DMS 273 treated with DMSO at 0.1 percent for 48 hours (cell line): ENCODE measurements at regions not wholly inside any gene's neighbourhood (a gene's known extent, or its start where the extent isn't known, plus 50 kb on each side); places are given as distances from the start of the nearest gene placed in this dataset.
"Not testable (repeated sequence)": the region's sequence is repeated elsewhere in the genome, so short reads cannot be mapped to it uniquely, and the experiment has no call there.

Experiments
- DNase-seq: peaks from one replicate; lab custom pipeline; 2025; lab: John Stamatoyannopoulos, UW

GRCh38 chr18:27378431-27379095 is 193.5 kb upstream of the CHST9 start:
- no peak for DNase-seq

DNA sequence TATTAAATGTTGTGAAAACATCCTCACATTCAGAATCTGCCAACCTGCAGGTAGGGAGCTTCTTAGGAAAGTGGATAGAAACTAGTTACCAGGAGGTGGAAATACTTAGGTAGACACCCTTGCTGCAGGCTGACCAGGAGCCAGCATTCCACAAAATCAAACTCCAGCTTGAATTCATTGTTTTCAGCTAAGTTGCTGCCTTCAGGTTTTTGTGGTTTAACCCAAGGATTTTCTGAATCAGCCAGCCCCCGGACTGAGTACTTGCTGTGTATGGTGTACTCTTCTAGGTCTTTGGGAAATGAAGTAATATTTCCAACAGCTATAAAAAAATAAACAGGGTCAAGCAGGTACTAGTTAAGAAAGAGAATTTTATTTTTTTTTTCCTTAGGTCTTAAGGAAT is 192.1 kb upstream of the CHST9 start:
- no peak for DNase-seq

DNA sequence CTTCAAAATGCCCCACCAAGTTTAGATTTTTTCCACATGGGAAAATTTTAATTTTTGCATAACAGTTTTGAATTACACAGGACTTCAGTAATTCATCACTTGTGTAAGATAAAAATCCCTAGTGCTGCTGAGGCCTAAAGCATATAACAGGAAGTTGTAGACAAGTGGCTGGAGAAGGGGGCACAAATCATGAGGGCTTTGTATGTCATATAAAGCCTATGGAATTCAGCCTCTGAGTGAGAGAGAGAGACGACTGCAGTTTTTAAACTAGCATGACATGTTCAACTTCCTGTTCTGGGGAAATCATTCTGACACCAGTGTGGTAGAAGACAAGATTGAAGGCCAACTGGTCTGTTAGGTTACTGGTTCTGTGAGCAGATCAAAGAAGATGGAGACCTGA is 187.3 kb upstream of the CHST9 start:
- DNase-seq, result no peak

- DNase-seq, result no peak
These were observed 181.6 kb upstream of the CHST9 start for GRCh38 chr18:27366665-27367064.

DNA sequence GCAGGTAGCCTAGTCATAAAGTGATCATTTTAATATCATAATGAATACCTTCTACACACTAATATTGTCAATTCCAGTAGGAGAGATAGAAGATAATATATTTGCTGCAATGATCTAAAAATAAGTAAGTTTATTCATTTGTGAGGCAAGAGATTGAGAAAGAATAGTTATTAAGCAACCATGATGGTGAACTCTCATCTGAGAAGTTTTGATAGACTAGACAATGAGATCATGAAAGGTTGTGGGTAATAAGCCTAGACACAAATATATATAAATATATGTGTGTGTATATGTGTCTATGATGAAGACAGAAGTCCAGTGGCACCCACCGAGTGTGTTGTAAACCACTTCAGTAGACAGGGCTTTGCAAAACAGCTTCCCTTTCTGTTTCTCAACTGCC is 181.0 kb upstream of the CHST9 start:
- DNase-seq, result no peak

- no peak for DNase-seq
These were observed 178.8 kb upstream of the CHST9 start for GRCh38 chr18:27363872-27364271.

- no peak for DNase-seq
These were observed 176.4 kb upstream of the CHST9 start for GRCh38 chr18:27361477-27361876.

DNA sequence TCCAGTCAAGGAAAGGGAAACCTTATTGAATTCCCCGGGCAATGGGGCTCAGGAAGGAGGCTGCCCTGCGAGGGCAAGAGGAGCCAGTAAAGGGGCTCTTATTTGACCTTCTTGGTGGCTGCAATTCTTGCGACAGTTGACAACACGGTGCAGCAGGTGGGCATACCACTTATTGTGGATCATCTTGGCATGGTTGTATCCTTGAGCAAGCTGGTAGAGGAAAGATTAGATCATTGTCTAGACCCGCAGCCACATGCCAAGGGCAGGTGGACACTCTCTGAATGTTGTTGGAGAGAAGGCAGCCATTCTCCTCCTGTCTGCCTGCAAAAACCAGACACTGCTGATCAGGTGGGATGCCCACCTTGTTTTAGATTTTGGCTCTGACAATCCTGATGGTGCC is 170.2 kb upstream of the CHST9 start:
- no peak for DNase-seq

GRCh38 chr18:27353273-27353672 is 168.2 kb upstream of the CHST9 start:
- no peak for DNase-seq

DNA sequence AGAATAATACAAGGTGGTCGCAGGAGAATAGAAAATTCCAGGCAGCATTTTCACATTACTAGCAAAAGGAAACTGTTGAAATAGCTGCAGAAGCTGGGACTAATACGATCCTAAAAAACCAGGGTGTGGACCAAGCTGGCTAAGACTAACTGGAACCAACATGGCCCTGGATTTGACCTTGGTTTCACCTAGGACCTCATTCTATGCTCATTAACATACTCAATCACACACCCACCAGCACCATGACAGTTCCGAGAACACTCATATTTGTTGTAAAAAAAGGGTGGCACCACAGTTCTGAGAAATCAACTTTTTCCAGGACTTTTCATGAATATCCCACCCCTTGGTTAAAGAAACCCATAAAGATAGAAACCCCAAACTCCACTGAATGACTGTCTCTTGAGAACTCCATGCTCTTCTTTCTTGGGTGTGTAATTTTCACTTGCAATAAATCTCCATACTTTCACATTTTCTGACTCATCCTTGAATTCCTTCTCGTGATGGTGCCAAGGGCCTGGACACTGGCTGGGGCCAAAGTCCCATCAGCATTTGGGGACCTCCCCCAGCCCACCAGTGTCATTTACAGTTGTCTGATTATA is 164.3 kb upstream of the CHST9 start:
- DNase-seq, result no peak

DNA sequence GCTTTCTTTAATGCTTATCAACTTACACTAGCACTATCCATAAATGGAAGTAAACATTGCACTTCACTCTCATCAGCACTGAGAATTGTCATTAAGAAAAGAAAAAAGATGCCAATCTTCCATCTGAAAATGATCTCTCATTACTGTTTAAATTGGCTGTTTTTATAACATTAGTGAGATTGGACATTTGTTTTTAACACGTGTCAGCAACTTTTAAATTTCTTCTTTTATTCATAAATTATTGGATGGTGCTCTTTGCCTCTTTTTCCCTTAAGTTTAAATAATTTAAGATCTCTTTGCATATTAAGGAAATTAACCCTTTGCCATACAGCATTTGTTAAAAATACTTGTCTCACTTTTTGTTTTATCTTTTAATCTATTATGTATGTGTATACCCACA is 146.5 kb upstream of the CHST9 start:
- no peak for DNase-seq

DNA sequence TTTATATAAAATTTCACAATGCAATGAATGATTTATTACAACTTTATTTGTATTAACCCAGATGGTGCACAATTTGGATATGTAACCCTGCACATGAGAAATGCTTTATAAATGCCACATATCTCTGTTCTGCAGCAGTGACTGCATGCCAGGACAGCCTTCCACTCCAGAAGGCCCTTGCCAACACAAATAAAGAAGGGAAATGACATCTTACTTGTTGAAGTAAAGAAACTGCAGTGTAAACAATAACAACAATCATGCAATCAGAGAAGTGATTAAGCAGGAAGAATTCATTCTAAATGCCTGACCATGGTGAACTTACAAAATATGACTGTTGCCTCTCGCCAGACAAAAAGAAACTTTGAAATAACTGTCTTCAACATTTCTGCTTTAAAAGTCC is 129.9 kb upstream of the CHST9 start:
- no peak for DNase-seq

DNA sequence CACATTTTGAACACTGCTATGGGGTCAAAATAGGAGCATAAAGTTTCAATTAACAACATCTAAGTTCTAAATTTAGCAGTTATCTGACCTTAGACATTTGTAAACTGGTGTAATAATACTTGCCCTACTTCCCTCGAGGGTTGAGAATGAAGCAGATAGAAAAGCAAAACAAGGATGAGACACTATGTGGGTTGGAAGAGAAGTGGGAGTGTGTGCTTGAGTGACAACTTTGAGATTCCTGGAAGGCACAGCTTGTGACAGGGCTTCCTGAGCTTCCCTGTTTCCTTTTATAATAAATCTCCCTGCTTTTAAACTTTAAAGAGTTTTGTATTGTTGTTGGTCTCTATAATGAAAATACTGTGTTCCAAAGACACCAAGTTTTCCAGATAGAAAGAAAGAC is 128.6 kb upstream of the CHST9 start:
- no peak for DNase-seq

DNA sequence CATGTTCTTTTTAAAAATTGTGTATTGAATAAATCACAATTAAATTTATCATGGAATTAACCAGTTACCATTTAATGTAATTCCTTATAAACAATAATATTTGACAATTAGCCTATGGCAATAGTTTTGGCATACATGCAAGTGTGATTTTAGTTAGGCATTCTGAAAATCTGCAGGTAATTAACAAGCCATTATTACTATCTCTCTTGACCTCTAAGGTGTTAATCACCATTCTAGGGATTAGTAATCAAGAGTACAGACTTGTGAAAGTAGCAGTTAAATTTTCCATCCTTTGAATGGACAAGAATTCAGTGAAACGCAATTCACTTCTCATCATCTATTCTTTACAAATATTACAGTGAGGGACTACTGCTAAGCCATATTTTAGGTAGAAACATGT is 127.7 kb upstream of the CHST9 start:
- no peak for DNase-seq

- DNase-seq, result no peak
These were observed 127.0 kb upstream of the CHST9 start for GRCh38 chr18:27312153-27312552.

DNA sequence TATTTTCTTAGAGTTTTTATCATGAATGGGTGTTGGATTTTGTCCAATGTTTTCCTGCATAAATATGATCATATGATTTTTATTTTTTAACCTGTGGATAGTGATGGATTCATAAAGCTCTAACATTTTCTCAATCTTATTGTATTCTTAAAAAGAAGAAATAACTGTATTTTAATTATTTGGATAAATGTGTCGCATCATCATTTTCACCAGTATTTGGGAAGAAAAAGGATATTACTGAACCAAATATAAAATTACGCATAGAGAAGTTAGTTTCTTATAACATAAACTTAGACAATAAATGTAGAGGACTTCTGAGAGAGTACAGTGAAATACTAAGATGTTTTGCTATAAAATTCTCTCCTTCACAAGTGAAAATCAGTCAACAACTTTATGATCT is 126.0 kb upstream of the CHST9 start:
- DNase-seq, result no peak

GRCh38 chr18:27301615-27302378 is 116.7 kb upstream of the CHST9 start:
- DNase-seq, result no peak

DNA sequence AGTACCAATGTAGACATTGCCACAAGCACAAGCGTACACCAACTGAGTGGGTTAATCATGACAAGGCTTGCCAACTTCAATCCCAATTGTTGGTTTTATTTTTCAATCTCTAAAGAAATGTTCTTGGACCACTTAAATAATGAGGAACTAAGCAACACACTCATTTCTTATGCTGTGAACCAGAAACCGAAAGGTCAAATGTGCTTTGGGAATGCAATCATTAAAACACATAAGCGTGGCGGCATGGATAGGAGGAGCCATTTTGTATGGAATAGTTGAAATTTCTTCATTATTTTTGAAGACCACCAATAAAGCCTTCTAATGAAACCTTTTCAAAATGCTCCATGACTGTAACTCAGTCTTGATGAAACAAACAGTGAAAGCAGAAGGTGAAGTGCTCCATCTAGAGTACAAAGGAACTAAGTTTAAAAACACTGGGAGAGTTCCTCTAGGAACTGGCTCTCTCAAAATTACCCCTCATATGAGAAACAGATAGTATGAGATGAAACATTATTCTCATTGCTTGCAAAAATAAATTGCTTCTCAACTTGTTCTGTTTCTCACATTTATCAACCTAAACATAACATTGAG is 113.2 kb upstream of the CHST9 start:
- no peak for DNase-seq

- DNase-seq, result not testable (repeated sequence)
These were observed 101.0 kb upstream of the CHST9 start for GRCh38 chr18:27285973-27286562.

GRCh38 chr18:27278131-27278530 is 93.0 kb upstream of the CHST9 start:
- no peak for DNase-seq

- no peak for DNase-seq
These were observed 92.4 kb upstream of the CHST9 start for GRCh38 chr18:27277554-27277953.

DNA sequence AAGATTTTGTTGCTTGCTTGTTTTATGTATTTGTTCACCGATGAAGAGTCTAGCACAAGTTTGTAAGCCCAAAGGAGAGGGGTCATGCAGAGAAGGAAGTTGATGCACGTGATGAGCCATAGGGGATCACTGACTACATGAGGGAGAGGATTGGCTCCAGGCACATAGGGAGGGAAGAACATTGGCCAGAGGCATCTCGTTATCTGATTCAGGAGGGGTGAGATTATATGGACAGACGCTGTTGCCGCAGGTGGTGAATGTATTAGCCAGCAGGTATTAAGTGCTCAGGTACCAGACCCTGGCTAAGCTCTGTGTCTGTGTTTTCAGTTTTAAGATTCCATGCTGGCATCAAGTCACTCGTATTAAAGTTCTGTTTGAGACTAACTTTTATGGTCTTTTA is 91.8 kb upstream of the CHST9 start:
- DNase-seq, result no peak

DNA sequence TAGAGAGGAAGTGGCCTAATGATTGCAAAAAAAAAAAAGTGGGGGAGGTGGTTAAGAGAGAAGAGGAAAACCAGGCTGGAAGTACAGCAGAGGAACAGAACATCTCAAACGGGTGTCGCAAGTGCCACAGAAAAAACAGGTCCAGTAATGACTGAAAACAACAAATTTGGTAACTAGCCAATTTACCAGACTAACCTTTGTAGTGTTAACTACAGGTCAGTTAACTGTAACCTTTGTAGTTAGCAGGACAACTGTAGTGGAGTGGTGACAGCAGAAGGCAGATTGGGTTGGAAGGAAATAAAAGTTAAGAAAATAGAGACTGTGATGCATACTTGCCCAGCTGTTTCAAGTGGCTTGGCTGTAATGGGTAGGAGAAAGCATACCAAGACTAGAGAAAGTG is 91.4 kb upstream of the CHST9 start:
- DNase-seq, result no peak
